Type B pancreatic cell (in vitro differentiated cells): ENCODE measurements at regions not wholly inside any gene's neighbourhood (a gene's known extent, or its start where the extent isn't known, plus 50 kb on each side); places are given as distances from the start of the nearest gene placed in this dataset.

Source experiments
- DNase-seq: peaks from one replicate; pipeline ENCODE4 v3.0.0; 2021; ENCODE audit warnings: mixed read lengths; ENCODE audit not compliant: unreplicated experiment; ENCODE audit errors: extremely low spot score
- H3K27ac Mint-ChIP-seq: 2 replicates; pipeline ENCODE4 v1.8.0; 2021; ENCODE audit warnings: mild to moderate bottlenecking, mixed read lengths
- H3K27me3 Mint-ChIP-seq: 2 replicates; pipeline ENCODE4 v1.8.0; 2021; ENCODE audit warnings: mixed read lengths
- H3K36me3 Mint-ChIP-seq: 2 replicates; pipeline ENCODE4 v1.8.0; 2021; ENCODE audit warnings: mixed read lengths
- H3K4me1 Mint-ChIP-seq: one replicate; pipeline ENCODE4 v1.8.0; 2021; ENCODE audit warnings: mixed read lengths; ENCODE audit not compliant: unreplicated experiment
- H3K4me3 Mint-ChIP-seq: 2 replicates; pipeline ENCODE4 v1.8.0; 2021; ENCODE audit warnings: mild to moderate bottlenecking, mixed read lengths
- H3K9me3 Mint-ChIP-seq: 2 replicates; pipeline ENCODE4 v1.8.0; 2021; ENCODE audit warnings: mixed read lengths
- CTCF ChIP-seq: fragments of 200-600 bp; sonication (generic); conservative IDR thresholded peaks from 2 replicates; pipeline ENCODE4 v1.5.0; 2021; ENCODE audit warnings: antibody characterized with exemption, mild to moderate bottlenecking

- H3K36me3 Mint-ChIP-seq = no peaks in the 10 kb centered on the region
- peaks cover 11% of the 10 kb centered on the region for H3K4me1 Mint-ChIP-seq
- TF ChIP-seq CTCF = no peak
- H3K9me3 Mint-ChIP-seq = no peaks in the 10 kb centered on the region
- no peak overlapping the region for H3K27ac Mint-ChIP-seq
- H3K4me3 Mint-ChIP-seq = no peak overlapping the region
- no peaks in the 10 kb centered on the region for H3K27me3 Mint-ChIP-seq
- DNase-seq = no peak
Measured at GRCh38 chr18:41783065-41783818, 171.8 kb upstream of the PIK3C3 start.

- H3K27ac Mint-ChIP-seq = no peak overlapping the region
- H3K4me1 Mint-ChIP-seq = no peaks in the 10 kb centered on the region
- H3K36me3 Mint-ChIP-seq = no peaks in the 10 kb centered on the region
- DNase-seq = no peak
- no peak for TF ChIP-seq CTCF
- H3K9me3 Mint-ChIP-seq = no peaks in the 10 kb centered on the region
- H3K27me3 Mint-ChIP-seq = peaks cover 2% of the 10 kb centered on the region
- H3K4me3 Mint-ChIP-seq = no peak overlapping the region
Measured at GRCh38 chr18:41771973-41772372, 183.1 kb upstream of the PIK3C3 start.

GRCh38 chr18:41769265-41769664 lies 185.8 kb upstream of the PIK3C3 start:
- no peak for TF ChIP-seq CTCF
- no peaks in the 10 kb centered on the region for H3K4me1 Mint-ChIP-seq
- no peaks in the 10 kb centered on the region for H3K36me3 Mint-ChIP-seq
- H3K9me3 Mint-ChIP-seq = no peaks in the 10 kb centered on the region
- H3K27ac Mint-ChIP-seq = no peak overlapping the region
- H3K27me3 Mint-ChIP-seq = peaks cover 2% of the 10 kb centered on the region
- DNase-seq = no peak
- H3K4me3 Mint-ChIP-seq = no peak overlapping the region

GRCh38 chr18:41768467-41768866 lies 186.6 kb upstream of the PIK3C3 start:
- no peak overlapping the region for H3K4me3 Mint-ChIP-seq
- no peak for DNase-seq
- H3K4me1 Mint-ChIP-seq = no peaks in the 10 kb centered on the region
- H3K36me3 Mint-ChIP-seq = no peaks in the 10 kb centered on the region
- no peak for TF ChIP-seq CTCF
- H3K27me3 Mint-ChIP-seq = peaks cover 2% of the 10 kb centered on the region
- no peak overlapping the region for H3K27ac Mint-ChIP-seq
- H3K9me3 Mint-ChIP-seq = no peaks in the 10 kb centered on the region

- DNase-seq = no peak
- Mint-ChIP-seq H3K4me1 (no peaks in the 10 kb centered on the region), H3K4me3 (no peak overlapping the region), H3K27me3 (peaks cover 2% of the 10 kb centered on the region), H3K9me3 (no peaks in the 10 kb centered on the region), H3K27ac (no peak overlapping the region), H3K36me3 (no peaks in the 10 kb centered on the region)
- TF ChIP-seq CTCF = no peak
Measured at GRCh38 chr18:41767960-41768359, 187.1 kb upstream of the PIK3C3 start.
